ENCODE measurements at regions not wholly inside any gene's neighbourhood (a gene's known extent, or its start where the extent isn't known, plus 50 kb on each side); places are given as distances from the start of the nearest gene placed in this dataset.

DNA sequence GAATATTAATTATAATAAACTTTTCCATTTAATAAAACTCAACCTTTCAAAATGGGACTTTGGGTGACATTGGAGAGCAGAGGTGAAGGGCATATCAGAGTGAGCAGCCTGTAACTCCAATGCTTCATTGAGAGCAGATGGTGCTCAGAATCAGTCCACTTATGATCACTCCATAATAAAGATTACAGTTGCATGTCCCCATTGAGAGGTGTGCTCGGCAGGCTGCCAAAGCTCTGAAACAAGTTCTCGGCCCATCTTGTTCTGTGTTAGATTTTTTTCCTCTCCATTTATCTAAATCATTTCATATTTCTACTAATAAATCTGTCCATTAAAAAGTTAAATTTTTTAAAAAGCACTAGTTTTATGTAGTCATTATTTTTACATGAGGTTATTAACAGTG lies 1786.4 kb upstream of the WWC1 start:
- no peak for DNase-seq

DNA sequence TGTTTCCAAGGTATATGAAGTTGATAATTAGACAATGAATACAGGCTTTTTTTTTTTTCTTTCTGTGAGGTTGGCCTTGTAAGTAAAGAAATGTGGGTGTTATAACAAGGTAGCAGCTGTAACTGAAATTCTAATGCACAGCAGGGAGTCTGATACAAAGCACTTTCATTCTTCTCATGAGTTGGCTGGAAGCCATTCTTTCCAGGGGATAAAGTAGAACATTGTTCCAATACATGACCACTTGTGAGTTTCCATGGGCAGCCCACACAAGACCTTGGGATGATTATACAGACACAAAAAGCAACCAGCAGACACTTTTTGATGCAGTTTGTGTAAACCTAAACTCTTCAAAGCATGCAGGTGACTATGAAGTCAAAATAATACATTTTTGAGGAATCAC lies 1785.9 kb upstream of the WWC1 start:
- no peak for DNase-seq

DNA sequence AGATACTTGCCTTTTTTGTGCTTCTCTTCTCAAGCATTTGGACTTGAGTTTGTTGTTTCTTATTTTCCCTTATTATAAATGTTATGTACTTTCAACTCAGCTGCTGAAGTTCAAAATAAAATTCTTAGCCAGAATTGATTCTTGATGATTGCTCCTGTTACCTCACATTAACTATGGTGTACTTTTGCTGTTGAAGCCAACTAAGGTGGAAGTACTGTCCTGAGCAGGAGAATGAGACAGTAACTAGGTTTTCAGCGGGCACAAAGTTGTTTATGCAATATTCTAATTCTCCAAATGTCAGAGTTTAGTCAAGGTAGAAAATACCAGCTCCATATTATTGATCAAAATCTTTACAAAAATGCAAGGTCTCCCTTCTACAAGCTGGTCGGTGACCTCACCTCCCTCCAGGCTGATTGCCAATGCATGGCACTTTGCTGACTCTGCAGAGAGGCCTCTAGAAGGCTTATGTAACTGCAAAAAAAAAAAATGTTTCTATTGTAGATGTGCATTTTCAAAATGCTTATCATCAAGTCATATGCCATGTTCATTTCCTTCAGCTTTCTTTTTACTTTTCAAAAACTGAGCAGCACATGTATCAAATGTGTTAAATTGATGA lies 1783.5 kb upstream of the WWC1 start:
- no peak for DNase-seq

DNA sequence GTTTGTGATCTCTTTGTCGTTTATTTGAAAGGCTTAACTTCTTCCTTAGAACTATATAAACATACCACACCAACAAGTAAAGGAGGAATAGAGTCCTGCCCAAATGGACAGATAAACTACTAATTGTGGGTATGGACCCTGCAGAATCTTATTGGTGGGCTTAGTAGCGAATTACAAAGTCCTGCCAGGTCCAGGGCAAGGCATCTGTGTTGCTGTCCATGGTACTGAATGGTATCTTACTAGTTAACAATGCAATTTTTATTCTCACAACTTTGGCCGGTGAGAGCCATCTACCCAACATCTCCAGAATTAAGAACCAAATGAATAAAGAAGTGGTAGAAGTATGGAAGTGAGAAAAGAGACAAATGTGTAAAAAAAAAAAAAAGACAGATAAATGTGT lies 1782.4 kb upstream of the WWC1 start:
- peak; percentile 74 for DNase-seq

DNA sequence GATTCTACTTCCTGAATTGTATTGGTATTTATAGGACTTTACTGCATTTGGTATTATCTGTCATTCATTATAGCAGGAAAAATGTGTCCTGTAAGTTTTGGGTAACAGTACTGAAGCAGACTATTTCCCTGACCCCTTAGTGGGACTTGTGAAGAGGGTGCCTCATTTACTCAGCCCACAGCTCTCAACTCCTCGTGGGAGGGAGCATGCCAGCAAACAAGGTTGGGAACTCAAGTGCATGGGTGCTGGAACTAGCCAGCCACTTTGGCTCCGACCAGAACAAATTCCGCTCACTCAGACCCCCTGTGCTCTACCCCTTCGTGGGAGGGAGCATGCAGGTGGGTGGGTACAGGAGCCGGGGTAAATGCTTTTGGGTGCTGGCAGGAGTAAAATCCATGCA lies 1773.5 kb upstream of the WWC1 start:
- DNase-seq, result no peak

DNA sequence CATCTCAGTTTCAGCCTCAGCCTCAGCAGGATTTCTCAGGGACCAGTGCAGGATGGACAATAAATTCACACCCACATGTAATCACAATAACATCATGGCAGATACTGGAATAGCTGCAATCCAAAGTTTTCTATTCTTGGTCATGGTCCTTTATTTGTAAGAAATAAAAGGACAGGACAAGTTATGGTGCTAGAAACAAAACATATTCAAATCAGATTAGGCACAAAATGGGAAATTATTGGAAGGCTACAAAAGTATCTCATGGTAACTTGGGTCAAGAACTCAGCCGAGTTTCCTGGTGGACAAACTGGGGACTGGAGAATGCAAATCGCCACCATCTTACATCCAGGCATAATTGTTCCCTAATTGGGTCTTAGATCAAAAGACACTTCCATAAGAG lies 1768.2 kb upstream of the WWC1 start:
- DNase-seq, result no peak

DNA sequence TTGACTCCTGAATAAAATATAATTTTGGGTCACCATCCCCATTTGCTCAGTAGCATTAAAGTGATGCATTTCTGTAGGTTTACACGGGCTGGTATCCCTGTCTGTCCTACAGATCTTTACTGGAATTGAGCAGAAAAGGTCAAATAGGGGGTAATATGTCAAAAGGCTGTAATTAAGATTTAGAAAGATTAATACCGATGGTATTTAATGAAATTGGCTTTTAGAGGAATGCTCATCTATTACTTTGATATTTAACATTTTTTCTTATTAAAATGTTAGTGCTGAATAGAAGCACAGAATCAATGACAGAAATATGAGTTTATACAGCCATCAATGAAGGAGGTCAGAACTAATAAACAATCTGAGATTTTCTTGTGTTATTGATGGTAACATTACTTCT lies 1762.2 kb upstream of the WWC1 start:
- no peak for DNase-seq

DNA sequence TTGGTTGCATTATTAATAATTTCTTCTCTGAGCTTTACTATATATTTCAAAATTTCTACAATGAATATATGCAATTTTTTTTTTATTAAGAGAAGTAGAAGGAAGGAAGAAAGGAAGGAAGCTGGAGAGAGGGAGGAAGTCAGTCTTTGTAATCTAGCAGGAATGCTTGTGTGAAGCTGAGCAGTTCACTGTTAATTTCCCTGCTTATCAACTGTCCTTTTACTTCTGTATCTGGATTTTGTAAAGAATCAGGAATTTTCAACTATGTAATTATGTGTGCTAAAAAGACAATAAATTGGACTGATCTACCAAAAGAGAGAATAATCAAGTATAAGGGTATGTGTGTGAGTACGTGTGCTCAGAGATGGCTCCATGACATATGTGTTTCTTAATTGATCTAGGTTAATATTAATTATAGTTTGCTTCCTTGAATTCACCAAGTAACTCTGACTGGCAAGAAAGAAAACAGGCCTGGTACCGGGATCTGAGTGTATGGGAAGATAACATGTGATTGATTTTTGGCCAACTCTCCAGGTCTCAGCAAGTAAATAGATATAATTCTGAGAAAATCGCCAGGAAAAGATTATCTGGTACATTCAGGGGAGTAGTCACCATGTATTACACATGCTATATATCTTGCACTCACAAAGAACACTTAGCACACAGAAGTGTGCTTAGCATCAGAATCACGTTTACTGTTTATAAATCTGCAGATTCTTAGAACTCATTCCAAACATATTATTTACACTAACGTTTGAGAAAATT lies 1758.8 kb upstream of the WWC1 start:
- no peak for DNase-seq

DNA sequence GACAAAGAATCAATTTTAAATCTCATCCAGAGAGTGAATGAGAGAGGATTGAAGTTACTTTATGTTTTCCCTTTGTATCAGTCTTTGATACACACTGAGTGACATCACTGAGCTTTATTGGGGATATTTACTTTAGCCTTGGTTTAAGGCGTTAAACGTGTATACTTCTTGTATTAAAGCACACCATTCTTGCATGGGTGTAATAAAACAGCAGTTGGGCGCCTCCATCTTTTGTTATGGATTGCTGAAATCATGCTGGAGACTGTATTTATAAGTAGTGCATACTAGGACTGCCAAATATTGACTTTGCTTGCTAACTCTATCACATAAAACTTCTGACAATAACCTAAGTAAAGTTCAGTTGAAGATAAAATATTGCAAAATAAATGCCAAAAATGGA lies 1755.8 kb upstream of the WWC1 start:
- no peak for DNase-seq

DNA sequence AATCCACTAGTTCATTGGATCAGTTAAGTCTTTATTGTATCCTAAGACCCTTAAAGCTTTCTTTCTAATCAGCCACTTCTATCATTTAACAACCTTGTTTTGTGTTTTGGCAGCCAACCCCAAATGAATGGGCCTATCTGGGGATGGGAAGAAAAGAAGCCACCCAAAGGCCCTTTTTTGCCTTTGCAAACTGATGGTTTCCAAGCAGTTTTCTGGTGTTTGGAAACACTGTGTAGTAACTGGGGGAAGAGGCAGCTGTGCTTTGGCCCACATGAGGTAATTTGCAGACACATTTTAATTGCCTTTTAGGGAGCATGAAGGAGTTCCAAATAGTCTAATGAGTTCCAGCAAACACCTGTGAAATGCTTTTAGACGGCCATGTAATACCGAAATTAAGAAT lies 1751.3 kb upstream of the WWC1 start:
- no peak for DNase-seq

DNA sequence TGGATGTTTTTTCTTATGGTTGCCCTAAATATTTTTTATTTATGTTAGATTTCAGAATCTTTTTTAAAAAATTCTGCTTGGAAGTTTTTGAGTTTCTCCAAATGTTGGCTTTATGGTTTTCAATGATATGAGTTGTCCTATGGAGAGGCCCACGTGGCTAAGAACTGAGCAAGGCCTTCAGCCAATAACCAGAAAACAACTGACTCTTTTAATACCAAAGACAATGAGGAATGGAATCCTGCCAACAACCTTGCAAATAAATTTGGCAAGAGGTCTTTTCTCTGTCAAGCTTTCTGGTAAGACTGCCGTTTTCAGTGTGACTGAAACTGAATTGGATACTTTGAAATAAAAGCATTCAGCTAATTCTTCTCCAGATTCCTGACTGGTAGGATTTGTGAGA lies 1740.1 kb upstream of the WWC1 start:
- no peak for DNase-seq

DNA sequence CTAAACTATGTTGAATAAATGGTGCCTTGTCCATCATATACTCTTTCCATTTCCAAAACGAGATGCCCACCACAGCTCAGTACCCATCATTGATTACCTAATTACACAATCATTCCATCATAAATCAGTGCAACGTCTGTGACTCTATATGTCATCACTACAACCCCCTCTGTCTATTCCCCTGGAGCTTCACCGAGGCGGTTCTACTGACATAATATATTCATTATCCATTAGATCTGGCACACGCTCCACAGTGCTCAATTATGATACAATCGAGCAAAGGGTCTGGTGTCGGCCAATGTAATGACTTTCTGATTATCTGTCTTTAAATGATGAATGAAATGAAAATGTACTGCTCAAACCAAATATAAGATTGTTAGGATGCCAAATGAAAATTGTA lies 1737.7 kb upstream of the WWC1 start:
- no peak for DNase-seq

DNA sequence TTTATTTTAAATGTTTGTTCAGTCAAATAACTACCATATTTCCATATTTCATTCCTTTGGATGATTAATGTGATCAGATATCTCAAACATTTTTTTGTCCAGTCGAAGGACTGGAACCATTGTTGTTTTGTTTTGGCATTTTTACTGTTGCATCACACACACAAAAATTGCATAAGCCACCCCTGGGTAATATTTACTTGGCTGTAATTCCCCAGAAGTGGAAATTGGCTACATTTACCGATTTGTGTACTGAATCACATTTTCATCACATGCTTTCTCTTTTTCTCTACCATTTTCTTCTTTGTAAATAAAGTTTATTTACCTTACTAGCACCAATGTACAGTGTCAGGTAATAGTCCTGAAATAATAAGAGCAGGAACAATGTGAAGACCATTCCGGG lies 1729.7 kb upstream of the WWC1 start:
- DNase-seq, result no peak

DNA sequence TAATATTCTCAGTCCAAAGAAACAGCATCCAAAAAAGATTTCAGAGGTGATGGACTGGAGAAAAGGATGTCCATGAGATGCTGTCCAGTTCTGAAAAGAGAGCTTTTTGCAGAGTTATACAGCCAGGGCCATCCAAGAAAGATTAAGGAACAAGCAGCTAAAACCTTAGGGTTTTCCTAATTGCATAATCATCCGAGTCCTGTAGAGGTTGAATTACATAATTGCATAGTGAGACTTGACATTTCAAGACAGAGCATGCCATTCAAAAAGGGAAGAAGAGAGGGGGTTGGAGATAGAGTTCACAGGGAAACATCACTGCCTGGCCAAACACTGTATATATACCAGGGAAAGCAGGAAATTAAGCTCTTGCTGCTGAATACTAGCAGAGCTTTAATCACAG lies 1729.2 kb upstream of the WWC1 start:
- no peak for DNase-seq

DNA sequence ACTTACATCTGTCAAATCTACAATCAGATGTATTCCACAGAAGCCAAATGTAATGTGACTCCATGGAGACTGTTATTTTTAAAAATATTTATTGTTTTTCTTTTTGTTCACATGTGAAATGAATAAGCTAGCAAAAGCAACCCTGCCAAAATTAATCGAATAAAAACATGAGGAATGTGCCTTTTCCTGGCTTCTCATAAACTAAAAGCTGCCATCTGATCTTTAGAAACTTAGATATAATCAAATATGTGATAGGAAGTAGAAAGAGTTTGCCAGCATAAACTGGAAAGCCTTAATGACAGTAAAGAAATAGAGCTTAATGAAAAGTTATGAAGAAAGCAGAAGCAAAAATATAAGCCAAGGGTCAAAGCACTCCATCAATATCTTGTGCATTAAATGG lies 1724.7 kb upstream of the WWC1 start:
- DNase-seq, result peak; percentile 15

DNA sequence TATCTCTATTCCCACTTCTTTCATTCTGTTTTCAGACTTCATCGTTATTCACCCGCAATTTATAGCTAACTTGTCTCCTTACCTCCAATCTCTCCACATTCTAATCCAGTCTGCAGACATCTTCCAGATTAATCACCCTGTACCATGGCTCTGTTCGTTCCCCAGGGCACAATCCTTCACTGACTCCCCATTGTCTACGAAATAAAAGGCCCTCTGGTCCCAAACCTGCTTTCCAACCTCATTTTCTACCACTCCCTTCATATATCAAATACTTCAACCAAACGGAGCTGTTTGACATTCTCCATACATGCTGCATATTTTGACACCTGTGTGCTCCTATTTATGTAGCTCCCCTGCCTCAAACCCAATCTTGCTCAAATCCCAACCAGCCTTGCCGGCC lies 1720.6 kb upstream of the WWC1 start:
- DNase-seq, result no peak

DNA sequence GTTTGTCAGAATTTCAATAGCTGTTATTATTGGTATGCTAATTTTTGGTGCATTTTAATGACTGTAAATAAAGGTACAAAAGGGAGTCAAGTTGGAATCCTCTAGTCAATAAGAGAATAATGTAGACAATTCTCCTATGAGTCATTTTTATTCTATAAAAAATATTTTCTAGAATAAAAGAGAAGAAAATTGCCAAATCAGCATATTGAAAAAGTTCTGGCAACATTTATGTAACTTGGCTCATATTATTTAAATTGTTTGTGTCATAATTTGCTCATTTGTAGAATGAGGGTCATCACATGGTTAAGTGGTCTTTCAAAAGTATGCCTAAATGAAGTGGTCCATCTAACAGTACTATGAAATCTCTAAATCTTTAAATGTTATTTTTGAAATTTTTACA lies 1719.8 kb upstream of the WWC1 start:
- DNase-seq, result no peak

DNA sequence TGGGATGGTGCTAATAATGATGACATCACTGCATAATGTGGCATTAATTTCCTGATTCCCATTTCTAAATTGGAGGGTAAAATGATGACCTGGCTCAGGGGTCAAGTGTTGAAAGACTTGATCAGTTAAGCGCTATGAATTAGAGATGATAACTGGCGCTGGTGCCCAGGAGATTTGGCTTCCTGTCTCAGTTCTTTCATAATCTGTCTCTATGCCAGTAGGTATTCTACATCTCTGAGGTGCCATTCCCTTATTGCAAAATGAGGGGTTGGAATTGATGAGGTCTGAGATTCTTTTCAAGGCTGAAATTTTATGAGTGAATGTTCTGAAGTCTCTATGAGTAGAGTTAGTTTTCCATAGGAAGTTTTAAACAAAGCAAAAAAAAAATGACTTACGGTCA lies 1715.1 kb upstream of the WWC1 start:
- no peak for DNase-seq

DNA sequence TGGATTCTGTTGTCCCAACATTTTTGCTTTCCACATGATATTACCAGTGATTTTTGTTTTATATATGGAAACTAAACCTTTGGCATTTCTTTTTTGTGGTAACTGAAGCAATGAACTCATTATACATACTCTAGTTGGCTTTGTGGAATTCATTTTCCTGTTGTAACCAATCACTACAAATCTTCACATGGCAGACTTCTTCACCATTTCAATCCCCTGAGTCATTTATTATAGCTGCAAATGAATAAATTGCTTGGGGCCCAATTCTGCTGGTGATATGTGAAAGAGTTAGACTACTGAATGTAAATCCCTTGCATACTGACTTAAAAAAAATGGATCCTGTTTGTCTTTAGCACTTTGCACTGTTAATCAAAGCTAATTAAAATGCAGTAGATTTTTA lies 1709.6 kb upstream of the WWC1 start:
- DNase-seq, result peak; percentile 2

DNA sequence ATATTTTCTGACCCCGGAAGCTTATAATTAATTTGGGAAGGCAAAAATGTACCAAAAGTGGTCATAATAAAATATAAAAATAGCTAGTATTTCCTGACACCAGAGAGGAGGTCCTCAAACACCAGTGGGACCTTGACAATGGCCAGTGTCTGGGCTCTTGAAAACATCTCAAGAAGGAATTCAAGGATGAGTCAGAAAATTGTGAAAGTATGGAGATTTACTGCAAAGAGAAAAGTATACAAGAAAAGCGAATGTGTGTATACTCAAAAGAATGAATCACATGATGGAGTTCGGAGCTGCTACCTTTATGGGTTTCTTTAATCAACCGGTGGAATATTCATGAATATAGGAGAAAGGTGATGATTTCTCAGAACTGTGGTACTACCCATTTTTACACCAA lies 1709.0 kb upstream of the WWC1 start:
- DNase-seq, result no peak

DNA sequence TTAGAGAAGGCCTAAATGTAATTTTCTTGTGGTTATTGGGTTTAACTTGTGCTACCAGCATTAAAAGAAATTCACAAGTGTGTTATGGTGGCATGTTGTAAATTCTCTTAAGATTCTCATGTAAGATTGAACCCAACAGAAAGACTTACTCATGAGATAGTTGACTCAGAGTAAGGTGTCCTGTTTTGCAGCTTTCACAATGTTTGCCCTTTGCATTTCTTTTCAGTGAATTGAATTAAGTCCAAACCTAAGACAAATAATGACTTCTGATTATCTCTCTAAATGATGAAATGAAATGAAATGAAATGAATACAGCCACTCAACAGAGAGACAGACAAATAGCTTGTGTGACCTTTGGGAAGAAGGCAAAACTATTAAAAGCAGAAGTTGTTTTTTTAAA lies 1696.9 kb upstream of the WWC1 start:
- no peak for DNase-seq

DNA sequence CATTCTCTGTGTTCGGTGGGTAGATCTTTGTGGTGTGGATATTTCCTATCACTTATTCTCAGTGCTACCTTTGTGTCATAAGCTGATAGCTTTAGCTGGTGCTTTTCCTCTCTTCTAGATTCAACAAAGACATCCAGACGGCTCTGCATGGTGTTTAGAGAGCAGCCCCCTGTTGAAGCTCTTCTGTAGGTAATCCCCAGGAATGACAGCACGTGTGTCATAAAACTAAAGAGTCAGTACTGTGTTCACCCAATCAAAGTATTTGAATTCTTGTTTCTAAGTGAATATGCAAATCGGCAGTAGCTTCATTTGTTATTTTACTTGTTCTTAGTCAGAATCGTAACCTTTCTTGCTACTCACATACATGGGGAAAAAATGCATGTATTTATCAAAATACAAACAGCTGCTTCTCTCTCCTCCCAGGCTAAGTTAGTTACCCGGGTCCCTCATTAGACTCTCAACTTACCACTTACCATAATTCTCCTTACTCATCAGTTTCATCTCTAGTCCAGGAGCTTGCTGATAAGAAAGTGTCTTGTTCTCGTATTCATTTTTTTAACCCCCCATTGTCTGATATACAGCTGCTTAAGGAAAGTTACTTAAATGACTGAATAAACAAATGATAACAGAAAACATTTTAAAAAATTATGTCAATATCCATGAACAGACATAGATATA lies 1696.0 kb upstream of the WWC1 start:
- DNase-seq, result no peak

DNA sequence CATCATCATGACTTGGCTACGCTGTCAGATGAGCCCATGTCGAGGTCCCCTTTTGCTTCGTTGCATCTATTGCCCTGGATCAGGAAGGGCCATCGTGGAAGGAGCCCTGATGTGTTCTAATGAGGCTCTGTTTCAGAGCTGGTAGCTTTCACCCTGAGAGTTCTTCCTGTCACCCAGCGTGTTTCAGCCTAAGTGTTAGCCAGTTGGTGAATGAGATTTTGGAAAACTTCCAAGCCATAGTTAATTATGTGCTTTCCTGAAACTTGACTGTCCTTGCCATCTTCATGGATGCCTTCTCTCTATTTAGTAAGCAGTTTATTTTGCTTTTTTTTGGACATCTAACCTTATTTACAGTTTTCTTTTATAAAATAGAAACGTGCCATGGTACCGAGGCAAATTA lies 1695.4 kb upstream of the WWC1 start:
- DNase-seq, result no peak

DNA sequence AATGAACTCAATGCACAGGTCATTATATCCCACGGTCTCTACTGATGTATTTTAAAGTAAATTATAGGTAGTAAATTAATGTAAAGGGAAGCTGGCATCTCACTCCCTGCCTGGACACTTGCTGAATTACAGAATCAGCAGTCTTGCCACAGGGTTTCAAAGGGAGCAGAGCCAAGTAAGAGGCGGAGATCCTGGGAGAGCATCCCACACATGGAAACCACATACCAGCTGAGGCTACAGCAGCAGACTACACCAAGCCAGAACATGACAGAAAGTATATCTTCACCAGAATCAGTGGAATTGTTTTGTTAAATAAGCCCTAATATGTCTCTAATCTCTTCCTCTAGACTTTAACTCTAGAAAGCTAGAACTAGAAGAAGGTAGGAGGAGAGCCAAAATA lies 1689.2 kb upstream of the WWC1 start:
- DNase-seq, result no peak

DNA sequence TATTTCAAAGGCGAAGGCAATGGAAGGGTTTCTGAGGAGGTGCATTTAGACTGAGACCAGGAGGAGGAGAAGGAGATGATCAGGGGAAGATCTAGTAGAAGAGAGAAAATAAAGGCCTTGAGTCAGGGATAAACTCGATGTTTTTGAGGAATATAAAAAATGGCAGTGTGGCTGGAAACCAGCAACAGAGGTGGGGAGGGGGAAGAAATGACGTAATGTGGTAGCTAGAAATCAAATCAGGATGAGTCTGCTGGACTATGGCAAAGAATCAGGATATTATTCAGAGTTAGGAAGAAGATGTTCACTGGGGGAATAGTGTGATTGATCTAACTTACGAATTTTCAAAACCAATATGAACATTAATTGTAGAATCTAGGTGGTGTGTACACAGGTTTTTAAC lies 1673.9 kb upstream of the WWC1 start:
- DNase-seq, result no peak
